DMS153 (cell line): ENCODE measurements at regions not wholly inside any gene's neighbourhood (a gene's known extent, or its start where the extent isn't known, plus 50 kb on each side); places are given as distances from the start of the nearest gene placed in this dataset.
"Not testable (repeated sequence)": the region's sequence is repeated elsewhere in the genome, so short reads cannot be mapped to it uniquely, and the experiment has no call there.

ENCODE experiments used
- DNase-seq: peaks from one replicate; lab custom pipeline; 2025; lab: John Stamatoyannopoulos, UW

- DNase-seq: no peak
These were observed 529.0 kb upstream of the CDH5 start for GRCh38 chr16:65837464-65837863.

GRCh38 chr16:65834688-65835087 lies 531.8 kb upstream of the CDH5 start:
- no peak for DNase-seq

GRCh38 chr16:65833171-65833871 lies 533.2 kb upstream of the CDH5 start:
- DNase-seq: no peak

GRCh38 chr16:65832679-65833078 lies 533.8 kb upstream of the CDH5 start:
- DNase-seq: no peak

GRCh38 chr16:65831903-65832666 lies 534.4 kb upstream of the CDH5 start:
- DNase-seq: no peak

DNA sequence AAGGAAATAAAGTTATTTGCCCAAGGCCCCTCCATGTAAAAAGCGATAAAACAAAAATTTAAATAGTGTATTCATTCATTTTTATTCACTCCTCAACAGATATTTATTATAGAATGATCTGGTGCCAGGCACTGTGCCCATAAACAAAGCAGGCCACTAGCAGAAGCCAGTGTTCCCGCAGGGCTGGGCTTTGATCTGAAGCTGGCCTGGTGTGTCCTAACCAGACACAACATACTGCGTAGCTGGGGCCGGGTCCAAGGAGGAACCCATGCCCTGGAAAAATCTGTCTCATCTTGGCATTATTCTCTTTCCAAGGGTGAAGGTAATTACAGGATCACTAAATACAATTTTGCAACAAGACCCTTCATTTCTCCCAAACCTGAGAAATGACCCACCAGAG lies 537.4 kb upstream of the CDH5 start:
- DNase-seq: no peak

GRCh38 chr16:65828296-65828695 lies 538.2 kb upstream of the CDH5 start:
- DNase-seq: no peak

DNA sequence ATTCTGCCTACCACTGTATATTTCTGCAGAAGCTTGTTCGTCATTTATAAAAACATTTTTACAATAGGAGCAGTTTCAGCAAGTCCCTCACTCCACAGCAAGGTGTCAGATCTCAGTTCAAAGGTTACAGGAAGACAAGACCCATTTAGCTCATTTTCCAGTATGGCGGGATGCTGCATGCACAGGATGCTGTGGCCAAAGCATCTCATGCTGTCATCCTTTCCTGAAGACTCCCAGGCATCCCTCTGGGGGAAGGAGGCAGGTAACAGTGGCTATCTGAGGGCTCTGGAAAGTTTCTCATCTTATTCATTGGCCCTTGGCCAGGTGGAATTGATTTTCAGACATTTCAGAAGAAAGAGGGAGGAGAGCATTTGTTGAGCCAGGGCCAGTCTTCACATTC lies 539.3 kb upstream of the CDH5 start:
- DNase-seq: no peak

GRCh38 chr16:65825191-65825856 lies 541.2 kb upstream of the CDH5 start:
- no peak for DNase-seq

GRCh38 chr16:65822148-65822547 lies 544.3 kb upstream of the CDH5 start:
- no peak for DNase-seq

GRCh38 chr16:65819136-65819898 lies 547.2 kb upstream of the CDH5 start:
- DNase-seq: no peak

GRCh38 chr16:65817799-65818198 lies 548.7 kb upstream of the CDH5 start:
- DNase-seq: no peak

GRCh38 chr16:65817066-65817465 lies 549.4 kb upstream of the CDH5 start:
- DNase-seq: no peak

GRCh38 chr16:65816556-65816955 lies 549.9 kb upstream of the CDH5 start:
- DNase-seq: no peak

- DNase-seq: no peak
These were observed 550.8 kb upstream of the CDH5 start for GRCh38 chr16:65815707-65816106.

- DNase-seq: peak; percentile 51
These were observed 552.6 kb upstream of the CDH5 start for GRCh38 chr16:65813879-65814278.

- DNase-seq: peak; percentile 95
These were observed 556.9 kb upstream of the CDH5 start for GRCh38 chr16:65809627-65810026.

DNA sequence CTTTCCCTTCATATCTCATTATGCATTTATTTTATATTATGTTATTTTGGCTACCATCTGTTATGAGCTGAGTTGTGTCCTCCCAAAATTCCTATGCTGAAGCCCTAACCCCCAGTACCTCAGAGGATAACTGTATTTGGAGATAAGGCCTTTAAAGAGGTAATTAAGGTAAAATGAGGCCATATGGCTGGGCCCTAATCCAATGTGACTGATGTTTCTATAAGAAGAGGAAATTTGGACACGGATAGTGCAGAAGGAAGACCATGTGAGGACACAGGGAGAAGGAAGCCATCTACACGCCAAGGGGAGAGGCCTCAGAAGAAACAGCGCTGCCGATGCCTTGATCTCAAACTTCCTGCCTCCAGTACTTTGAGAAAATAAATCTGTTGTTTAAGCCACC lies 557.7 kb upstream of the CDH5 start:
- no peak for DNase-seq

DNA sequence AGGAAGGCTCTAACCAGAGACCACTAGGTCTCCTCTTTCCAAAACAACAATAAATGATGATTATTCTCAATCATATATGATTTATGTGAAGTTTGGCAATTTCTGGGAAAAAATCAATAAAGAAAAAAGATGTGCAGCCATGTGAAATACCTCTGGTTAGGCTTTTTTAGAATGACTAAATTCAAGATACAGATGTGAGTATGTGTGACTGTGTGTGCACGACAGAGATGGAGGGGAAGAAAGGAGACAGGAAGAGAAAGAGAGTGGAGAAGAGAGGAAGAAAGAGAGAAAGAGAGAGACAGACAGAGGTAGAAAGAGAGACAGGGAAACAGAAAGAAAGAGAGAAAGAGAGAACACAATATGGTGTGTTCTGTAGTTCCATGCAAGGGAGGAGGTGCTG lies 558.6 kb upstream of the CDH5 start:
- DNase-seq: no peak

- not testable (repeated sequence) for DNase-seq
These were observed 560.8 kb upstream of the CDH5 start for GRCh38 chr16:65805704-65806103.

GRCh38 chr16:65796481-65796880 lies 570.0 kb upstream of the CDH5 start:
- DNase-seq: no peak

- no peak for DNase-seq
These were observed 571.5 kb upstream of the CDH5 start for GRCh38 chr16:65794973-65795372.
